KMS-11 (cell line): ENCODE measurements at regions not wholly inside any gene's neighbourhood (a gene's known extent, or its start where the extent isn't known, plus 50 kb on each side); places are given as distances from the start of the nearest gene placed in this dataset.

ENCODE experiments used
- H2AFZ ChIP-seq: fragments of 200-600 bp; sonication (generic); 2 replicates; pipeline ENCODE4 v1.6.1; 2016; ENCODE audit warnings: antibody characterized with exemption, mixed run types, low read depth
- H3K27ac ChIP-seq: fragments of 200-600 bp; sonication (generic); 2 replicates; pipeline ENCODE4 v1.6.1; 2016; ENCODE audit warnings: mild to moderate bottlenecking, mixed run types
- H3K27me3 ChIP-seq: fragments of 200-600 bp; sonication (generic); 2 replicates; pipeline ENCODE4 v1.6.1; 2017; ENCODE audit warnings: mild to moderate bottlenecking, low read depth, mixed run types, moderate library complexity; ENCODE audit not compliant: insufficient read depth
- H3K36me3 ChIP-seq: fragments of 200-600 bp; sonication (generic); 2 replicates; pipeline ENCODE4 v1.6.1; 2017; ENCODE audit warnings: mild to moderate bottlenecking, mixed run types; ENCODE audit not compliant: insufficient read depth
- H3K4me1 ChIP-seq: fragments of 200-600 bp; sonication (generic); 2 replicates; pipeline ENCODE4 v1.6.1; 2016; ENCODE audit warnings: mild to moderate bottlenecking, low read depth, mixed run types; ENCODE audit not compliant: poor library complexity, severe bottlenecking
- H3K4me2 ChIP-seq: fragments of 200-600 bp; sonication (generic); 2 replicates; pipeline ENCODE4 v1.7.0; 2016; ENCODE audit warnings: mild to moderate bottlenecking, mixed run types
- H3K4me3 ChIP-seq: fragments of 200-600 bp; sonication (generic); IDR thresholded peaks from 2 replicates; pipeline ENCODE4 v1.6.1; 2017; ENCODE audit warnings: low read depth, low read length, mixed read lengths; ENCODE audit not compliant: insufficient read depth
- H3K79me2 ChIP-seq: fragments of 200-600 bp; sonication (generic); 2 replicates; pipeline ENCODE4 v1.6.1; 2016; ENCODE audit warnings: low read depth, mixed run types; ENCODE audit not compliant: insufficient read depth
- H3K9ac ChIP-seq: fragments of 200-600 bp; sonication (generic); 2 replicates; pipeline ENCODE4 v1.6.1; 2016; ENCODE audit warnings: mild to moderate bottlenecking, mixed run types
- H4K20me1 ChIP-seq: fragments of 200-600 bp; sonication (generic); 2 replicates; pipeline ENCODE4 v1.6.1; 2016; ENCODE audit warnings: mild to moderate bottlenecking, mixed run types; ENCODE audit not compliant: insufficient read depth
- CTCF ChIP-seq: fragments of 200-600 bp; sonication (generic); conservative IDR thresholded peaks from 2 replicates; pipeline ENCODE4 v1.6.1; 2017; ENCODE audit warnings: low read depth, mild to moderate bottlenecking, antibody characterized with exemption, low read length, moderate library complexity, mixed read lengths

GRCh38 chr21:36636016-36636415, 62.9 kb upstream of the SIM2 start:
- no peak for TF ChIP-seq CTCF
- no peak overlapping the region for H3K4me3 ChIP-seq
- H3K4me2 ChIP-seq, result no peak overlapping the region
- no peak overlapping the region for H3K9ac ChIP-seq
- no peaks in the 10 kb centered on the region for H4K20me1 ChIP-seq
- no peaks in the 10 kb centered on the region for H3K79me2 ChIP-seq
- no peaks in the 10 kb centered on the region for H3K4me1 ChIP-seq
- H3K36me3 ChIP-seq, result no peaks in the 10 kb centered on the region
- H3K27me3 ChIP-seq, result no peaks in the 10 kb centered on the region
- no peak overlapping the region for H3K27ac ChIP-seq
- H2AFZ ChIP-seq, result no peak overlapping the region

GRCh38 chr21:36636439-36636838, 62.5 kb upstream of the SIM2 start:
- no peaks in the 10 kb centered on the region for H3K27me3 ChIP-seq
- H3K79me2 ChIP-seq, result no peaks in the 10 kb centered on the region
- H3K4me2 ChIP-seq, result no peak overlapping the region
- H3K4me3 ChIP-seq, result no peak overlapping the region
- no peak overlapping the region for H2AFZ ChIP-seq
- no peak for TF ChIP-seq CTCF
- H3K27ac ChIP-seq, result no peak overlapping the region
- H3K4me1 ChIP-seq, result no peaks in the 10 kb centered on the region
- H3K36me3 ChIP-seq, result no peaks in the 10 kb centered on the region
- H4K20me1 ChIP-seq, result no peaks in the 10 kb centered on the region
- H3K9ac ChIP-seq, result no peak overlapping the region

GRCh38 chr21:36639769-36640168, 59.1 kb upstream of the SIM2 start:
- Histone ChIP-seq H3K36me3 (no peaks in the 10 kb centered on the region), H3K27ac (no peak overlapping the region), H3K4me2 (no peak overlapping the region), H3K79me2 (no peaks in the 10 kb centered on the region), H3K27me3 (no peaks in the 10 kb centered on the region), H3K4me3 (no peak overlapping the region), H3K9ac (no peak overlapping the region), H3K4me1 (no peaks in the 10 kb centered on the region), H4K20me1 (no peaks in the 10 kb centered on the region), H2AFZ (no peak overlapping the region)
- TF ChIP-seq CTCF, result no peak

- H2AFZ ChIP-seq, result no peak overlapping the region
- H4K20me1 ChIP-seq, result no peaks in the 10 kb centered on the region
- no peaks in the 10 kb centered on the region for H3K36me3 ChIP-seq
- no peak overlapping the region for H3K4me3 ChIP-seq
- TF ChIP-seq CTCF, result no peak
- H3K9ac ChIP-seq, result no peak overlapping the region
- no peak overlapping the region for H3K27ac ChIP-seq
- no peaks in the 10 kb centered on the region for H3K79me2 ChIP-seq
- no peaks in the 10 kb centered on the region for H3K4me1 ChIP-seq
- H3K4me2 ChIP-seq, result no peak overlapping the region
- no peaks in the 10 kb centered on the region for H3K27me3 ChIP-seq
These were observed 58.7 kb upstream of the SIM2 start for GRCh38 chr21:36640174-36640720.
